Kidney capillary endothelial cell (primary cell): ENCODE measurements at regions not wholly inside any gene's neighbourhood (a gene's known extent, or its start where the extent isn't known, plus 50 kb on each side); places are given as distances from the start of the nearest gene placed in this dataset.

Experiments used
- DNase-seq: peaks from one replicate; pipeline ENCODE4 v3.0.0-alpha.2; 2018; ENCODE audit warnings: low spot score

- DNase-seq, result no peak
Observed at GRCh38 chr9:68648164-68648563, 56.9 kb upstream of the PIP5K1B start.

DNA sequence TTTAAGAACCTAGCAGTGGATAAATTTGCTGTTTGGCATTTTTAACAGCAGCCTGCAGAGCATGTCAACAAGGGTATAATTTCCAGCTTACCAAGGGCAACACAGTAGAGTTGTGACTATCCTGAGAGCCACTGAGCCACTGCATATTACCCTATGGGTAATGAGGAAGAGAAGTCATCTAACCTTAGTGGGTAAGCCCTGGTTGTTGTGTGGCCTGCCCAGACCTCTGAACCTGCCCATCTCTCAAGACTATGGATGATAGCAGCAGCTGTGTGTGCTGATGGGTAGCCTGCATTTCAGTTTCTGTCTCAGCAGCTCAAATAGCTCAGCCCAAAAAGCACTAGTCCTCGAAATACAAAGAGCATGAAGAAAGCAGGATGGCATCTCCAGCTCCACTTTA, 56.1 kb upstream of the PIP5K1B start:
- no peak for DNase-seq

DNA sequence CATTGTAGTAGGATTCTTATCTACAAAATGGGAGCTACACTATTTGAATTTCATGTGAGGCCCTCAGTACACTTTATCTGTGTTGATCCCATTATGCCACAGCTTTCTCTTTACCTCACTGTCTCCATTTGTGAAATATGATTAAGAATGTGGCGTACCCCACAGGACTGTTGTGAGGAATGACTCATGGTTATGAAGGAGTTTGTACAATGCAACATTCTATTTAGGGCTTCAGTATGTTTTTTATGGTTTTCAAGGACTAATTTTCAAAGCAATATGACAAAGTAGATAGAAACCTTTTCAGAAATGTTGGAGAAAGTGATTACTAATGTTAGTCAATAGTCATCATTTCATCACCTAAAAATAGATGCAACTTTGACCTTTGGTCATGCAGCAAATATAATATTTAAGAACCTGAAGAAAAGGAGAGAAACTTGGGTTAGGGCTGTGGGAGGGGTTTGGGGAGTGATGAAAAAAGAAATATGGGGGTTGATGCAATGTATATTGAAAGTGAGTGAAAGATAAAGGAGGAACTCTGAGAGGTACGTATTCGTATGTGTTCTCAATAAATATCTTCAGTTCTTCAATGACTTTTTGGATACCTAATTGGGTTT, 53.7 kb upstream of the PIP5K1B start:
- no peak for DNase-seq

GRCh38 chr9:68653141-68653595, 51.9 kb upstream of the PIP5K1B start:
- no peak for DNase-seq

DNA sequence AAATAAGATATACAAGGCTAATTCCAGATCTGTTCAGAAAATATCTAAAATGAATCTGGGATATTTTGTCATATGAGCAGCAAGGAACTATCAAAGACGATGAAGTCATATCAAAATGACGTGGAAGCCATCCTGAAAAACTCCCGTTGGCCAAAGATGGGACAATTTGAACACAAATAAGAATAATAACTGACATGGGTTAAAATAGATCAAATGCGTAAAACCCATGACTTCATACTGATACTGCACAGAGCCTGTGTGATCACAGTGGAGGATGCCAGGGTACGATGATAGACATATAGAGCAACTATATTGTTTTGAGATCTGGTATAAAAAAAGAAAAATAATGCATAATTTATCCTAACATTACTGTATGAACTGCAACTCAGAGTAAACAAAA, 51.0 kb upstream of the PIP5K1B start:
- no peak for DNase-seq
